DMS153 treated with DMSO at 0.1 percent for 48 hours (cell line): ENCODE measurements at regions not wholly inside any gene's neighbourhood (a gene's known extent, or its start where the extent isn't known, plus 50 kb on each side); places are given as distances from the start of the nearest gene placed in this dataset.

Experiments used
- DNase-seq: peaks from one replicate; lab custom pipeline; 2025; ENCODE audit not compliant: unreplicated experiment; lab: John Stamatoyannopoulos, UW

- no peak for DNase-seq
Measured at GRCh38 chr10:69738858-69739435, 62.8 kb upstream of the COL13A1 start.

- no peak for DNase-seq
Measured at GRCh38 chr10:69739634-69740033, 62.1 kb upstream of the COL13A1 start.

GRCh38 chr10:69740126-69740525 lies 61.6 kb upstream of the COL13A1 start:
- DNase-seq, result no peak

- DNase-seq, result no peak
Measured at GRCh38 chr10:69741252-69741651, 60.5 kb upstream of the COL13A1 start.

- no peak for DNase-seq
Measured at GRCh38 chr10:69741671-69742355, 59.9 kb upstream of the COL13A1 start.

GRCh38 chr10:69742356-69742695 lies 59.4 kb upstream of the COL13A1 start:
- no peak for DNase-seq

GRCh38 chr10:69742928-69743602 lies 58.6 kb upstream of the COL13A1 start:
- no peak for DNase-seq

GRCh38 chr10:69744971-69745370 lies 56.7 kb upstream of the COL13A1 start:
- no peak for DNase-seq

- DNase-seq, result no peak
Measured at GRCh38 chr10:69745698-69746097, 56.0 kb upstream of the COL13A1 start.

- no peak for DNase-seq
Measured at GRCh38 chr10:69747179-69747578, 54.5 kb upstream of the COL13A1 start.

- DNase-seq, result no peak
Measured at GRCh38 chr10:69748621-69749020, 53.1 kb upstream of the COL13A1 start.

GRCh38 chr10:69749178-69750010 lies 52.3 kb upstream of the COL13A1 start:
- no peak for DNase-seq

- DNase-seq, result no peak
Measured at GRCh38 chr10:69750011-69750373, 51.7 kb upstream of the COL13A1 start.

GRCh38 chr10:69750725-69751124 lies 51.0 kb upstream of the COL13A1 start:
- no peak for DNase-seq

GRCh38 chr10:69751214-69751613 lies 50.5 kb upstream of the COL13A1 start:
- no peak for DNase-seq
